Neural crest cell (in vitro differentiated cells): ENCODE measurements at regions not wholly inside any gene's neighbourhood (a gene's known extent, or its start where the extent isn't known, plus 50 kb on each side); places are given as distances from the start of the nearest gene placed in this dataset.
"Not testable (repeated sequence)": the region's sequence is repeated elsewhere in the genome, so short reads cannot be mapped to it uniquely, and the experiment has no call there.

Experiments used
- DNase-seq: peaks from one replicate; pipeline ENCODE4 v3.0.0; 2021; ENCODE audit warnings: low read depth, mixed read lengths, low spot score
- H3K27ac Mint-ChIP-seq: one replicate; pipeline ENCODE4 v1.8.0; 2021; ENCODE audit warnings: mild to moderate bottlenecking, mixed read lengths; ENCODE audit not compliant: unreplicated experiment
- H3K27me3 Mint-ChIP-seq: 2 replicates; pipeline ENCODE4 v1.8.0; 2021; ENCODE audit warnings: low read depth, mild to moderate bottlenecking, mixed read lengths
- H3K36me3 Mint-ChIP-seq: 2 replicates; pipeline ENCODE4 v1.8.0; 2021; ENCODE audit warnings: low read depth, mild to moderate bottlenecking, mixed read lengths
- H3K4me1 Mint-ChIP-seq: 2 replicates; pipeline ENCODE4 v1.8.0; 2021; ENCODE audit warnings: mixed read lengths
- H3K4me3 Mint-ChIP-seq: one replicate; pipeline ENCODE4 v1.8.0; 2021; ENCODE audit warnings: mild to moderate bottlenecking, mixed read lengths
- H3K9me3 Mint-ChIP-seq: 2 replicates; pipeline ENCODE4 v1.8.0; 2021; ENCODE audit warnings: mixed read lengths
- TF ChIP-seq, protein P1 (sequence below): fragments of 200-600 bp; sonication (generic); conservative IDR thresholded peaks from 2 replicates; pipeline ENCODE4 v1.5.0; 2021; ENCODE audit warnings: antibody characterized with exemption, mild to moderate bottlenecking

DNA sequence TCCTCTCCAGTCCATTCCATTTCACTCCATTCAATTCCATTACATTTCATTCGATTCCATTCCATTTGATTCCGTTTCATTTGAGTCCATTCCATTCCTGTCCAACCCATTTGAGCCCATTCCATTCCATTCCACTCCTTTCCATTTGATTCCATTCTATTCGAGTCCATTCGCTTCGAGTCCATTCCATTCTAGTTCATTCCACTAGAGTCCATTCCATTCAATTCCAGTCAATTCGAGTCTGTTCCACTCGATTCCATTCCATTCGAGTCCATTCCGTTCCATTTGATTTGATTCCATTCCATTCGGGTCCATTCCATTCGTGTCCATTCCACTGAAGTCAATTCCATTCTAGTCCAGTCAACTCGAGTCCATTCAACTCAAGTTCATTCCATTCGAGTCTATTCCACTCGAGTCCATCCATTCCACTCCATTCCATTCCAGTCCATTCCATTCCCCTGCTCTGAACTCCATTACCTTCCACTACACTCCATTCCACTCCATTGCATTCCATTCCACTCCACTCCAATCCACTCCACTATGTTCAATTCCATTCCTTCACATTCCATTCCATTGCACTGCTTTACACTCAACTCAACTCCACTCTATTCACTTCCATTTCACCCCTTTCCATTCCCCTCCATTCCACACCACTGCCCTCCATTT lies 2569.4 kb upstream of the TPTE start:
- no peaks in the 10 kb centered on the region for H3K27me3 Mint-ChIP-seq
- no peaks in the 10 kb centered on the region for H3K4me1 Mint-ChIP-seq
- DNase-seq = no peak
- TF ChIP-seq, protein P1, sequence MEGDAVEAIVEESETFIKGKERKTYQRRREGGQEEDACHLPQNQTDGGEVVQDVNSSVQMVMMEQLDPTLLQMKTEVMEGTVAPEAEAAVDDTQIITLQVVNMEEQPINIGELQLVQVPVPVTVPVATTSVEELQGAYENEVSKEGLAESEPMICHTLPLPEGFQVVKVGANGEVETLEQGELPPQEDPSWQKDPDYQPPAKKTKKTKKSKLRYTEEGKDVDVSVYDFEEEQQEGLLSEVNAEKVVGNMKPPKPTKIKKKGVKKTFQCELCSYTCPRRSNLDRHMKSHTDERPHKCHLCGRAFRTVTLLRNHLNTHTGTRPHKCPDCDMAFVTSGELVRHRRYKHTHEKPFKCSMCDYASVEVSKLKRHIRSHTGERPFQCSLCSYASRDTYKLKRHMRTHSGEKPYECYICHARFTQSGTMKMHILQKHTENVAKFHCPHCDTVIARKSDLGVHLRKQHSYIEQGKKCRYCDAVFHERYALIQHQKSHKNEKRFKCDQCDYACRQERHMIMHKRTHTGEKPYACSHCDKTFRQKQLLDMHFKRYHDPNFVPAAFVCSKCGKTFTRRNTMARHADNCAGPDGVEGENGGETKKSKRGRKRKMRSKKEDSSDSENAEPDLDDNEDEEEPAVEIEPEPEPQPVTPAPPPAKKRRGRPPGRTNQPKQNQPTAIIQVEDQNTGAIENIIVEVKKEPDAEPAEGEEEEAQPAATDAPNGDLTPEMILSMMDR = no peak
- no peak overlapping the region for H3K4me3 Mint-ChIP-seq
- peaks cover 100% of the 10 kb centered on the region for H3K9me3 Mint-ChIP-seq
- no peak overlapping the region for H3K27ac Mint-ChIP-seq
- H3K36me3 Mint-ChIP-seq = peaks cover 99% of the 10 kb centered on the region

DNA sequence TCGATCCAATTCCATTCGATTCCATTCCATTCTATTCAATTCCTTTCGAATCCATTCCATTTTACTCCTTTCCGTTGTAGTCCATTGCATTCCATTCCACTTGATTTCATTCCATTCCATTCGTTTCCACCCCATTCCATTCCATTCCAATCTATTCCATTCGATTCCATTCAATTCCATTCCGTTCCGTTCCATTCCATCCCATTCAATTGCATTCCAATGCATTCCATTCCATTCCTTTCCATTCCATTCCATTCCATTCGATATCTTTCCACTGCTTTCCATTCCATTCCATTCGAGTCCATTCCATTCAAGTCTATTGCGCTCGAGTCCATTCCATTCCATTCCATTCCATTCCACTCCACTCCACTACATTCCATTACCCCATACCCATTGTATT lies 2568.7 kb upstream of the TPTE start:
- Mint-ChIP-seq H3K27me3 (no peaks in the 10 kb centered on the region), H3K4me1 (no peaks in the 10 kb centered on the region), H3K36me3 (peaks cover 99% of the 10 kb centered on the region), H3K4me3 (no peak overlapping the region), H3K27ac (no peak overlapping the region), H3K9me3 (peaks cover 100% of the 10 kb centered on the region)
- TF ChIP-seq, protein P1 = no peak
- DNase-seq = no peak

DNA sequence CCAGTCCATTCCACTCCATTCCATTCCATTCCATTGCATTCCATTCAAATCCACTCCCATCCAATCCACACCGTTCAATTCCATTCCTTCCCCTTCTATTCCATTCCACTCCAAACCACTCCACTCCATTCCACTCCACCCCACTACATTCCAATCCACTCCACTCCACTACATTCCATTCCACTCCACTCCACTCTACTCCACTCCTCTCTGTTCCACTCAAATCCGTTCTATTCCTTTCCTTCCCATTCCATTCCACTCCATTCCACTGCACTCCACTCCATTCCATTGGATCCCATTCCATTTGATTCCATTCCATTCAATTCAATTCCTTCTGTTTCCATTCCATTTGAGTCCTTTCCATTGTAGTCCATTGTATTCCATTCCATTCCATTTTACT lies 2568.3 kb upstream of the TPTE start:
- Mint-ChIP-seq H3K9me3 (peaks cover 99% of the 10 kb centered on the region), H3K4me1 (no peaks in the 10 kb centered on the region), H3K27me3 (no peaks in the 10 kb centered on the region), H3K4me3 (no peak overlapping the region), H3K27ac (no peak overlapping the region), H3K36me3 (peaks cover 99% of the 10 kb centered on the region)
- TF ChIP-seq, protein P1 = no peak
- DNase-seq = no peak

DNA sequence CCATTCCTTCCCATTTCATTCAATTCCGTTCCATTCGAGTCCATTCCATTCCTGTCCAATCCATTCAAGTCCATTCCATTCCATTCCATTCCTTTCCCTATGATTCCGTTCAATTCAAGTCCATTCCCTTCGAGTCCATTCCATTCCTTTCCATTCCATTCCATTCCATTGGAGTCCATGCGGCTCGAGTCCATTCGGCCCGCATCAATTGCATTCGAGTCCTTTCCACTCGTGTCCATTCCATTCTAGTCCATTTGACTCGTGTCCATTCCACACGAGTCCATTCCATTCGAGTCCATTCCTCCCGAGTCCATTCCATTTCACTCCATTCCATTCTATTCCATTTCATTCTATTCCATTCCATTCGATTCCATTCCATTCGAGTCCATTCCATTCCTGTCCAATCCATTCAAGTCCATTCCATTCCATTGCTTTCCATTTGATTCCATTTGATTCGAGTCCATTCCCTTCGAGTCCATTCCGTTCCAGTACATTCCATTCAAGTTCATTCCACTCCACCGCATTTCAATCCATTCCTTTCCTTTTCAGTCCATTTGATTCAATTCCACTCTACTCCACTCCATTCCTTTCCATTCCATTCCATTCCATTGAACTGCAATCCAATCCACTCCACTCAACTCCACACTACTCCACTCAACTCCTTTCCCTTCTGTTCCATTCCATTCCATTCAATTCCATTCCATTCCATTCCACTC lies 2565.9 kb upstream of the TPTE start:
- H3K27me3 Mint-ChIP-seq, H3K4me1 Mint-ChIP-seq, DNase-seq, H3K4me3 Mint-ChIP-seq, H3K27ac Mint-ChIP-seq: not testable (repeated sequence)
- Mint-ChIP-seq H3K9me3 (peaks cover 87% of the 10 kb centered on the region), H3K36me3 (peaks cover 86% of the 10 kb centered on the region)

DNA sequence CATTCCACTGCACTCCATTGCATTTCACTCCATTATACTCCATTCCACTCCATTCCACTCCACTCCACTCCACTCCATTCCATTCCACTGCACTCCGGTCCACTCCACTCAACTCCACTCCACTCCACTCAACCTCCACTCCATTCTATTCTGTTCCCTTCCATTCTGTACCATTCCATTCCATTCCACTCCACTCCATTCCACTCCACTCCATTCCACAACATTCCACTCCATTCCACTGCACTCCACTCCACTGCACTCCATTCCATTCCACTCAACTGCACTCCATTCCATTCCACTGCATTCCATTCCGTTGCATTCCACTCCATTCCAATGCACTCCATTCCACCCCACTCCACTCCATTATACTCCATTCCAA lies 2565.3 kb upstream of the TPTE start:
- H3K4me1 Mint-ChIP-seq, H3K27me3 Mint-ChIP-seq, H3K4me3 Mint-ChIP-seq, DNase-seq, H3K27ac Mint-ChIP-seq: not testable (repeated sequence)
- H3K36me3 Mint-ChIP-seq = peaks cover 85% of the 10 kb centered on the region
- peaks cover 87% of the 10 kb centered on the region for H3K9me3 Mint-ChIP-seq

DNA sequence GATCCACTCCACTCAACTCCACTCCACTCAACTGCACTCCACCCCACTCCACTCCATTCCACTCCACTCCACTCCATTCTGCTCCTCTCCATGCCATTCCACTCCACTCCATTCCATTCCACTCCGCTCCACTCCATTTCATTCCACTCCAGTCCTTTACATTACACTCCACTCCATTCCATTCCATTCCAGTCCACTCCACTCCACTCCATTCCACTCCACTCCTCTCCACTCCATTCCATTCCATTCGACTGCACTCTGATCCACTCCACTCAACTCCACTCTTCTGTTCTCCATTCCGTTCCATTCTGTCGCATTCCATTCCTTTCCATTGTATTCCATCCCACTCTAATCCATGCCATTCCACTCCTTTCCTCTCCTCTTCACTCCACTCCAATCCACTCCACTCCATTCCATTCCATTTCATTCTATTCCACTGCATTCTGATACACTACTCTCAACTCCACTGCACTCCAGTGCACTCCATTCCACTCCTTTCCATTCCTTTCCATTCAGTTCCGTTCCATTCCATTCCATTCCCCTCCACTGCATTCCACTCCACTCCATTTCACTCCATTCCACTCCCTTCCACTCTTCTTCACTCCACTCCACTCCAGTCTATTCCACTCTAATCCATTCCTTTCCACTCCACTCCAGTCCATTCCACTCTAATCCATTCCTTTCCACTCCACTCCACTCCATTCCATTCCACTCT lies 2564.2 kb upstream of the TPTE start:
- peaks cover 78% of the 10 kb centered on the region for H3K9me3 Mint-ChIP-seq
- H3K27me3 Mint-ChIP-seq = not testable (repeated sequence)

DNA sequence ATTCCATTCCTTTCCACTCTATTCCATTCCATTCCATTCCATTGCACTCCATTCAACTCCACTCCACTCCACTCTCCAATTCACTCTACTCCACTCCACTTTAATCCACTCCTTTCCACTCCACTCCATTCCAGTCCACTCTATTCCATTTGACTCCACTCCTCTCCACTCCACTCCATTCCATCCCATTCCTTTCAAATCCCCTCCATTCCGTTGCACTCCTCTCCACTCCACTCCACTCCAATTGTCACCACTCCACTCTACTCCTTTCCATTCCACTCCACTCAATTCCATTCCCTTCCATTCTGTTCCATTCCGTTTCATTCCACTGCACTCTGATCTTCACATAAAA lies 2563.7 kb upstream of the TPTE start:
- no peak for DNase-seq
- TF ChIP-seq, protein P1 = no peak
- Mint-ChIP-seq H3K9me3 (peaks cover 75% of the 10 kb centered on the region), H3K27ac (no peak overlapping the region), H3K36me3 (peaks cover 76% of the 10 kb centered on the region), H3K27me3 (no peaks in the 10 kb centered on the region), H3K4me1 (no peaks in the 10 kb centered on the region), H3K4me3 (no peak overlapping the region)

More for the DNA sequence above, 2564.2 kb upstream of the TPTE start:
- H3K4me3 Mint-ChIP-seq, H3K27ac Mint-ChIP-seq, H3K4me1 Mint-ChIP-seq, DNase-seq: not testable (repeated sequence)
- H3K36me3 Mint-ChIP-seq = peaks cover 80% of the 10 kb centered on the region
